Coronary artery (tissue), 2 donors: ENCODE measurements at regions not wholly inside any gene's neighbourhood (a gene's known extent, or its start where the extent isn't known, plus 50 kb on each side); places are given as distances from the start of the nearest gene placed in this dataset.

ENCODE experiments used
- DNase-seq: peaks from one replicate; pipeline ENCODE4 v3.0.0-alpha.2; 2017; ENCODE audit warnings: low spot score
- H3K27ac ChIP-seq, 2 donors: fragments of 200-600 bp; sonication (generic); one replicate each; pipeline ENCODE4 v1.5.1; 2016 to 2019
- H3K4me3 ChIP-seq: fragments of 200-600 bp; sonication (generic); 2 replicates; pipeline ENCODE4 v1.5.1; 2016; ENCODE audit warnings: mild to moderate bottlenecking, moderate library complexity
- TF ChIP-seq, protein P1 (sequence below): fragments of 200-600 bp; sonication (generic); IDR thresholded peaks from one replicate; pipeline ENCODE4 v1.5.1; 2019; ENCODE audit warnings: antibody characterized with exemption

DNA sequence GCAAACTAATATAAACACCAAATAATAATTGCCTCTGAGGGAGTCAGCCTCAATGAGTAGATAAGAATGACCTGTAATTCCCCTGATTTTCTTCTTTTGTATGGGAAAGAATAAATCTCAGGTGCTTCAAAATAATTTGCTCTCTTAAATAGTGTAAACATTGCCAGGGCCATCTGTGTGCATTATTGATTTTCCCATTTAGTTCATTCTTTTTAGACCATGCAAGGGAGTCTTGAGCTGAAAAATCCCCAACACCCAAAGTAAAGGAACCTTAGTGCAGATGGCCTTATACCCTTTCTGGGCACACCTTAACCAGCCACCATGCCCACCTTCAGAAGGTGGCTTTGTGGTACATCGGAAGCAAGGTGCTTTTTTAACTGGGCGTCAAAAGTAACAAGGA is 267.2 kb downstream of the TMEM114 start:
- TF ChIP-seq, protein P1, sequence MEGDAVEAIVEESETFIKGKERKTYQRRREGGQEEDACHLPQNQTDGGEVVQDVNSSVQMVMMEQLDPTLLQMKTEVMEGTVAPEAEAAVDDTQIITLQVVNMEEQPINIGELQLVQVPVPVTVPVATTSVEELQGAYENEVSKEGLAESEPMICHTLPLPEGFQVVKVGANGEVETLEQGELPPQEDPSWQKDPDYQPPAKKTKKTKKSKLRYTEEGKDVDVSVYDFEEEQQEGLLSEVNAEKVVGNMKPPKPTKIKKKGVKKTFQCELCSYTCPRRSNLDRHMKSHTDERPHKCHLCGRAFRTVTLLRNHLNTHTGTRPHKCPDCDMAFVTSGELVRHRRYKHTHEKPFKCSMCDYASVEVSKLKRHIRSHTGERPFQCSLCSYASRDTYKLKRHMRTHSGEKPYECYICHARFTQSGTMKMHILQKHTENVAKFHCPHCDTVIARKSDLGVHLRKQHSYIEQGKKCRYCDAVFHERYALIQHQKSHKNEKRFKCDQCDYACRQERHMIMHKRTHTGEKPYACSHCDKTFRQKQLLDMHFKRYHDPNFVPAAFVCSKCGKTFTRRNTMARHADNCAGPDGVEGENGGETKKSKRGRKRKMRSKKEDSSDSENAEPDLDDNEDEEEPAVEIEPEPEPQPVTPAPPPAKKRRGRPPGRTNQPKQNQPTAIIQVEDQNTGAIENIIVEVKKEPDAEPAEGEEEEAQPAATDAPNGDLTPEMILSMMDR = no peak
- DNase-seq = no peak
- H3K27ac ChIP-seq = no peak overlapping the region
- H3K4me3 ChIP-seq = no peak overlapping the region

DNA sequence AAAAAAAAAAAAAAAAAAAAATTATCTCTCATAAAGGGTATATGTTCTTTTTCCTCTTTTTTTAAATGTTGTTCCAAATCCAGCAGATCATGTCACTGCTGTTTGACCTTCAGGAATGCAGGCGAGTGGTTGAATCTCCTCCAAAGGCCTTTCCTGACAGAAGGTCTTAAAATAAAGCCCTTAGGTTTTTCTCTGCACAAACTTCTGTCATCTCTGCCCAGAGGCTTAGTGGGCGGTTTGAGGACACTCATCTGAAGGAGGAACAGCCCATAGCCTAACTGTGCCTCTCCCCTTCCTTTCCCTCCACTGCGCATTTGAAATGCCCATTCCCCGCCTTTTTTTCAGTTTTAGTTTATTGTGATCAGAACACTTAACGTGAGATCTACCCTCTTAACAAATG is 270.2 kb downstream of the TMEM114 start:
- TF ChIP-seq, protein P1 = no peak
- no peak overlapping the region for H3K4me3 ChIP-seq
- DNase-seq = no peak

DNA sequence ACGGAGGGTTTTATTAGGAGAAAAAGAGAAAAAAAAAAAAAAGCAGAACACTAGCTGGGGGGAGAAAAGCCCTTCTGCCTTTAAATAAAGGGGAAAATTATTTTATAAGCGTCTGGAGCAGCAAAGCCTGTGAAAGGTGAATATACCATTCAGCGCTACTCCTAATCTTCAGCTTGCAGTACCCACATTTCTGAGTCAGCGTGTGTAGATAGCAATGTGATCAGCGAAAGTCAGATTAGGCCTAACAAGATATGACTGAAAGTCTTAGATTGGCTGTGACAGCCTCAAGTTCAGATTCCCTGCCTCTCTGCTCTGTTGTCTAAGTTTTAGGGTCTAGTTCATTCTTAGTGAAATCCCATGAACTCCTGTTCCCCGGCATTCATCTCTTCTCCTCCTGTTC is 279.5 kb downstream of the TMEM114 start:
- Histone ChIP-seq H3K4me3 (no peak overlapping the region), H3K27ac (no peak overlapping the region)
- DNase-seq = no peak
- TF ChIP-seq, protein P1 = no peak

More for the DNA sequence above, 270.2 kb downstream of the TMEM114 start:
- no peak overlapping the region for H3K27ac ChIP-seq

DNA sequence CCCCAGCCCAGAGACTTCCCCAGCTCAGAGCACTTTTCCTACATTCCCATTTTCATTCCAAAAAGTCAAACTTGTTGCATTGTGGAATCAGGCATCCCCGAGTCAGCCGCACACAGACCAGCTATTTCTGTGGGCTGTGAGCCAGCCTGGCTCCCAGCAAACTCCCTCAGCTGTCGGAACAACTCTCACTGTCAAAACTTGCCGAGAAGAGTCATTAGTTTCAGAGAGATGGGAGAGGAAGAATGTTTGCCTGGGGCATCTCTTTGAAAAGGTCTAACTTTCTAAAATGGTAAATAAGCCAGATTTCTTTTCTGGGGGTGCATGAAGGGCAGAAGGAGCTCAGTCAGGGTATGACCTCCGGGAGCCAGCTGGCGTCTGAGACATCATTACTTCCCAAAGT is 280.0 kb downstream of the TMEM114 start:
- DNase-seq = no peak
- TF ChIP-seq, protein P1 = no peak
- Histone ChIP-seq H3K4me3 (no peak overlapping the region), H3K27ac (no peak overlapping the region)

DNA sequence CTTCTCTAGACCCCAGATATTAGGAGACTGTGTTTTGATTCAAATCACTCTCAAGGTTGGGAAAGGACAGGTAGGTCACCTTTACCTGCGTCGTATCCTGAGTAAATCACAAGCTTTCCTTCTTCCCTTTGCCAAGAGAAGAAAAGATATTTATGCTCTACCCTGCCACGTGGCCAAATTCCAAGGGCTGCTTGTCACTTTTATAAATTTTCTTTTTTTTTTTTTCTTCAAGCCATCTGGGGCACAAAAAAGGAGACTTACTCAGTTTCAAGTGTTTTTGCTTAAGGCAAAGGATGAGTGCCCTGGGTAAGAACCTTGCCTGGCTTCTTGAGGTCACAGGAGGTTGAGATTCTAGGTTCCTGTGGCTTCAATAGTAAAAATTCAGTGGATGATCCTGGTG is 285.1 kb downstream of the TMEM114 start:
- no peak for DNase-seq
- no peak overlapping the region for H3K4me3 ChIP-seq
- TF ChIP-seq, protein P1 = no peak
- H3K27ac ChIP-seq = no peak overlapping the region

DNA sequence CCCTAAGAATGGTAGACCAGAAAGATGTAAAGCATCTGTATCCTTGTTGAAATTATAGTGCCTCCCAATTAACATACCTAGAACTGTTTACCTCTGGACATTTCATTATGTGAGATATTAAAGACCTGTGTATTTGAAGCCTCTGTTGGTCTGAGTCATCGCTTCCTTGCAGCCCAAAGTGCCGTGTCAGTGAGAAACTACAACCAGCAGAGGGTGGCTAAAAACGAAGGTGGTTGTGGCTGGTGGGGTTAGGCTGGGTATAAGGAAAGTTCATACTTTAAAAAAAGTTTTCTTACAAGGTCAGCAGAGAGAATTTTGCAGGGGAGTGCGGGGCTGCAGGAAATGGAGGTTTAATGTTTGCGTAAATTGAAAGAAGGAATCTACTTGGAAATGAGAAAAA is 290.7 kb downstream of the TMEM114 start:
- no peak for DNase-seq
- TF ChIP-seq, protein P1 = no peak
- Histone ChIP-seq H3K27ac (no peak overlapping the region), H3K4me3 (no peak overlapping the region)

DNA sequence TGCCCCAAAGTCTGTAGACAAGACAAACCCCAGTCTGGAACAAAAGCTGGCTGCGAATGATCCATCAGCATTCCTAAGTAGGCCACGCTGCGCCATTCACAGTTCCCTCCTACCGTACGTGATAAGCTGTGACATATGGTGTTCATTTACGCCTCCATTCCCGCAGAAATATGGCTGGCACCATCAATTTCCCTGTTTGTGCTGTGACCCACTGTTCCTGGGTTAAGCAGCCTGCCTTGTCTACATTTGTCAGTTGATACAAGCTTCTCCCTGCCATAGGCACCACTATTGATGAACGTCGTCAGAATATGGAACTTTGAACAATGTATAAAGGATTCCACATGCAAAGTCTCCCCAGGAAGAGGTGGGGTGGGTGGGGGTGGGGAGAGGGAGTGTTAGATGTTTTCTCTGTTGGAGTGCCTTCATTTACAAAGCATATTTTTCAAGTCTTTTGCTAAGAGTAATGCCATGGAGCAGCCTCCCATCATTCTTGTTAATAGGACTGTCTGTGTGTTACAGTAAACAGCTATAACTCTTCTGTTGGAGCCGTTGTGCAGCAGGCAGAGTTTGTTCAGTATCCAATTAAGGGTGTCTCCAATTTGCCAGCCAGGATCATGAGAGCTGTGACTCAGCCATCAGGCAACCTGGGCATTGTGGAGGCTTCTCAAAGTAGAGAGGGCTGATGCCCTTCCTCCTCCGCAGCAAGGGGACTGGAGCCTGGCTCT is 294.6 kb downstream of the TMEM114 start:
- Histone ChIP-seq H3K27ac (no peak overlapping the region), H3K4me3 (no peak overlapping the region)
- TF ChIP-seq, protein P1 = no peak
- DNase-seq = no peak
